ENCODE measurements at regions not wholly inside any gene's neighbourhood (a gene's known extent, or its start where the extent isn't known, plus 50 kb on each side); places are given as distances from the start of the nearest gene placed in this dataset.

DNA sequence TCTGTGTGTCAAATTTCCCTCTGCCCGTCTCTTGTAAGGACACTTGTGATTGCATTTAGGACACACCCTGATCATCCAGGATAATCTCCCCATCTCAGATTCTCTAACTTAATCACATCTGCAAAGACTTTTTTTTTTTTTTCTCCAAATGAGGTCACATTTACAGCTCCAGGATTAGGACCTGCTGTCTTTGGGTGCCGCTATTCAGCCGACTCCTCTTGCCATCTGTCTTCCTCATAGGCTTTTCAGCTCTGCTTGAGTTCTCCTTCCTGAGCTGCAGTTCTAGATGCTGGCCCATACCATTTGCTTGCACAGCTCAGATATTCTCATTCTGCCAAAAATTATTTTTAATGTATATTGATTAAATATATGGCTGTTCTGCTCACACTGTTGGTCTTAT, 94.3 kb upstream of the TLE3 start:
- Histone ChIP-seq H3K36me3 (ENCODE audit: control insufficient read depth, low read length) (no peaks in the 10 kb centered on the region), H3F3A (ENCODE audit: control insufficient read depth, insufficient read depth) (no peaks in the 10 kb centered on the region), H3K27ac (ENCODE audit: low read depth, low read length) (no peak overlapping the region), H3K9me3 (ENCODE audit: control insufficient read depth, insufficient read depth, low read length) (no peaks in the 10 kb centered on the region), H3K9me2 (replicated peaks; ENCODE audit: control insufficient read depth, low read length) (no peaks in the 10 kb centered on the region), H3K4me1 (ENCODE audit: control insufficient read depth, low read length) (peaks cover 9% of the 10 kb centered on the region), H4K20me1 (ENCODE audit: control insufficient read depth, insufficient read depth, low read depth, low read length) (no peaks in the 10 kb centered on the region), H3K27me3 (ENCODE audit: control insufficient read depth, low read length) (peaks cover 34% of the 10 kb centered on the region), H3K79me2 (ENCODE audit: control insufficient read depth, low read length) (no peaks in the 10 kb centered on the region), H3K4me3 (ENCODE audit: low read length) (no peak overlapping the region), H3K4me2 (ENCODE audit: low read length) (no peak overlapping the region)
- TF ChIP-seq EZH2phosphoT487 (IDR thresholded peaks at IDR 0.05; ENCODE audit: borderline replicate concordance, low read length), result no peak
- TF ChIP-seq CTCF (IDR thresholded peaks at IDR 0.05; ENCODE audit: low read depth, low read length, poor library complexity, severe bottlenecking), result no peak

GRCh38 chr15:70190965-70191364, 93.2 kb upstream of the TLE3 start:
- H3K4me1 ChIP-seq (ENCODE audit: control insufficient read depth, low read length), result no peaks in the 10 kb centered on the region
- no peaks in the 10 kb centered on the region for H3F3A ChIP-seq (ENCODE audit: control insufficient read depth, insufficient read depth)
- no peaks in the 10 kb centered on the region for H3K9me3 ChIP-seq (ENCODE audit: control insufficient read depth, insufficient read depth, low read length)
- H3K27me3 ChIP-seq (ENCODE audit: control insufficient read depth, low read length), result peaks cover 29% of the 10 kb centered on the region
- no peak for TF ChIP-seq CTCF (IDR thresholded peaks at IDR 0.05; ENCODE audit: low read depth, low read length, poor library complexity, severe bottlenecking)
- no peak for TF ChIP-seq EZH2phosphoT487 (IDR thresholded peaks at IDR 0.05; ENCODE audit: borderline replicate concordance, low read length)
- no peaks in the 10 kb centered on the region for H3K9me2 ChIP-seq (replicated peaks; ENCODE audit: control insufficient read depth, low read length)
- H3K79me2 ChIP-seq (ENCODE audit: control insufficient read depth, low read length), result no peaks in the 10 kb centered on the region
- no peak overlapping the region for H3K27ac ChIP-seq (ENCODE audit: low read depth, low read length)
- H3K36me3 ChIP-seq (ENCODE audit: control insufficient read depth, low read length), result no peaks in the 10 kb centered on the region
- no peaks in the 10 kb centered on the region for H4K20me1 ChIP-seq (ENCODE audit: control insufficient read depth, insufficient read depth, low read depth, low read length)
- no peak overlapping the region for H3K4me2 ChIP-seq (ENCODE audit: low read length)
- no peak overlapping the region for H3K4me3 ChIP-seq (ENCODE audit: low read length)

DNA sequence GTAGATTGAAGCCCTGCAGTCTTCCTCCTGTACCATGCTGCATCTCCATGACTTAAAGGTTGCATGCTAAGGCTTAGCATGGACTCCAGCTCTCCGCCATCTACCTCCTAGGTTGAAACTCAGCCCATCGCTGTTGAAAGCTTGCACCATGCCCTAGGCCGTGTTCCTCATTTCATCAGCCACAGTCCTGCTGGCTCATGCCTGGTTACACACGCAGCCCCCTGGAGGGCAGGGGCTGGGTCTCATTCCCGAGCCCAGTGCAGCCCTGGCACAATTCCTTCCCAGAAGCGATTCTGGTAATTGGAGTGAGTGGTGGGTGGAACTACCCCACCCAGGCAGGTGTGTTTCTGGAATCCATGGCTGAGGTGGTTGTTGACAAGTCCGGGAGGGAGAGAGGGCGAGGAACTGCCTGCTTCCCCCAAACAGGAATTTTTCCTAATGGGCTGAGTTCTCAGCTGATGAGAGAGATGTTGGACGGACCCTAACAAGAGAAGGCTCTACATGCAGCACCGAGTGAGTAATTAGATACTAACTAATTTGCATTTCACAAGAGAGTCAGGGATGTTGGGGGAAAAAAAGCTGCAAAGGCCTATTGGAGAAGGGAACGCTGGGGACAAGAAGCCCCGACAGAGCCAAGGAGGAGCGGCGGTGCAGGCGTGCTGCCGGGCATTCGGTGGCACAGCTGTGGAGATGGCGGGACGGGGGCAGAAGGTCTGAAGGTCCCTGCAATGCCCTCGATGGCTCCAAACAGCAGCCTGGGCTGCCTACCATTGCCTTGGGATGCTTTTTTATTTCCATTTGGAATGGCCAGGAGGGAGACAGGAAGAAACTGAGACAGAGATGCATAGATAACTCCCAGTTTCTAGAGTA, 92.3 kb upstream of the TLE3 start:
- TF ChIP-seq EZH2phosphoT487 (IDR thresholded peaks at IDR 0.05; ENCODE audit: borderline replicate concordance, low read length) (no peak), CTCF (IDR thresholded peaks at IDR 0.05; ENCODE audit: low read depth, low read length, poor library complexity, severe bottlenecking) (no peak)
- Histone ChIP-seq H3K9me2 (replicated peaks; ENCODE audit: control insufficient read depth, low read length) (no peaks in the 10 kb centered on the region), H4K20me1 (ENCODE audit: control insufficient read depth, insufficient read depth, low read depth, low read length) (no peaks in the 10 kb centered on the region), H3K4me2 (ENCODE audit: low read length) (no peak overlapping the region), H3K27me3 (ENCODE audit: control insufficient read depth, low read length) (peaks cover 20% of the 10 kb centered on the region), H3K4me3 (ENCODE audit: low read length) (no peak overlapping the region), H3K4me1 (ENCODE audit: control insufficient read depth, low read length) (no peaks in the 10 kb centered on the region), H3K79me2 (ENCODE audit: control insufficient read depth, low read length) (no peaks in the 10 kb centered on the region), H3F3A (ENCODE audit: control insufficient read depth, insufficient read depth) (no peaks in the 10 kb centered on the region), H3K27ac (ENCODE audit: low read depth, low read length) (no peak overlapping the region), H3K36me3 (ENCODE audit: control insufficient read depth, low read length) (no peaks in the 10 kb centered on the region), H3K9me3 (ENCODE audit: control insufficient read depth, insufficient read depth, low read length) (no peaks in the 10 kb centered on the region)
